ENCODE measurements at regions not wholly inside any gene's neighbourhood (a gene's known extent, or its start where the extent isn't known, plus 50 kb on each side); places are given as distances from the start of the nearest gene placed in this dataset.
A peak's percentile ranks its signal among the peaks of the same experiment; 100 is the strongest.

GRCh38 chr22:49306632-49307480 is 520.8 kb downstream of the BRD1 start:
- no peak for DNase-seq

- DNase-seq = no peak
Measured at GRCh38 chr22:49305966-49306631, 521.6 kb downstream of the BRD1 start.

GRCh38 chr22:49305214-49305965 is 522.3 kb downstream of the BRD1 start:
- peak; percentile 20 for DNase-seq

GRCh38 chr22:49303781-49304461 is 523.8 kb downstream of the BRD1 start:
- no peak for DNase-seq

GRCh38 chr22:49303061-49303735 is 524.5 kb downstream of the BRD1 start:
- no peak for DNase-seq

GRCh38 chr22:49302530-49302929 is 525.1 kb downstream of the BRD1 start:
- no peak for DNase-seq

- no peak for DNase-seq
Measured at GRCh38 chr22:49302150-49302460, 525.6 kb downstream of the BRD1 start.

GRCh38 chr22:49301398-49302149 is 526.1 kb downstream of the BRD1 start:
- no peak for DNase-seq

- DNase-seq = no peak
Measured at GRCh38 chr22:49300951-49301397, 526.7 kb downstream of the BRD1 start.

- DNase-seq = no peak
Measured at GRCh38 chr22:49300241-49300640, 527.4 kb downstream of the BRD1 start.

GRCh38 chr22:49299821-49300231 is 527.8 kb downstream of the BRD1 start:
- DNase-seq = no peak

GRCh38 chr22:49298834-49299750 is 528.6 kb downstream of the BRD1 start:
- DNase-seq = no peak

GRCh38 chr22:49297871-49298721 is 529.6 kb downstream of the BRD1 start:
- no peak for DNase-seq

GRCh38 chr22:49297286-49297870 is 530.3 kb downstream of the BRD1 start:
- DNase-seq = no peak

- no peak for DNase-seq
Measured at GRCh38 chr22:49296561-49296960, 531.1 kb downstream of the BRD1 start.

GRCh38 chr22:49295851-49296560 is 531.7 kb downstream of the BRD1 start:
- DNase-seq = no peak

- no peak for DNase-seq
Measured at GRCh38 chr22:49295465-49295743, 532.3 kb downstream of the BRD1 start.

GRCh38 chr22:49294656-49295464 is 532.8 kb downstream of the BRD1 start:
- no peak for DNase-seq

Data from activated effector memory CD4-positive, alpha-beta T cell treated with Interleukin-2 at 50 U/mL for 16 hours (primary cell).